Activated T-cell treated with anti-CD3 and anti-CD28 coated beads for 24 hours (primary cell): ENCODE measurements at regions not wholly inside any gene's neighbourhood (a gene's known extent, or its start where the extent isn't known, plus 50 kb on each side); places are given as distances from the start of the nearest gene placed in this dataset.

Source experiments
- DNase-seq: peaks from one replicate; pipeline ENCODE4 v3.0.0-alpha.2; 2020; ENCODE audit warnings: low read depth

GRCh38 chr18:67290421-67290820 is 226.1 kb downstream of the DSEL start:
- DNase-seq: no peak

- no peak for DNase-seq
These were observed 230.9 kb downstream of the DSEL start for GRCh38 chr18:67285583-67285982.

- DNase-seq: no peak
These were observed 233.7 kb downstream of the DSEL start for GRCh38 chr18:67282796-67283195.

- no peak for DNase-seq
These were observed 234.8 kb downstream of the DSEL start for GRCh38 chr18:67281746-67282145.

GRCh38 chr18:67280486-67281242 is 235.9 kb downstream of the DSEL start:
- no peak for DNase-seq

GRCh38 chr18:67279988-67280387 is 236.5 kb downstream of the DSEL start:
- no peak for DNase-seq

GRCh38 chr18:67278984-67279383 is 237.5 kb downstream of the DSEL start:
- DNase-seq: no peak

- DNase-seq: no peak
These were observed 239.9 kb downstream of the DSEL start for GRCh38 chr18:67276638-67277037.

- DNase-seq: no peak
These were observed 243.2 kb downstream of the DSEL start for GRCh38 chr18:67273288-67273687.

GRCh38 chr18:67269206-67269605 is 247.3 kb downstream of the DSEL start:
- DNase-seq: no peak

- DNase-seq: no peak
These were observed 248.0 kb downstream of the DSEL start for GRCh38 chr18:67268530-67268929.

- no peak for DNase-seq
These were observed 250.0 kb downstream of the DSEL start for GRCh38 chr18:67266246-67267237.

GRCh38 chr18:67265464-67266245 is 250.9 kb downstream of the DSEL start:
- DNase-seq: no peak

GRCh38 chr18:67261931-67262552 is 254.5 kb downstream of the DSEL start:
- no peak for DNase-seq

GRCh38 chr18:67260841-67261240 is 255.7 kb downstream of the DSEL start:
- DNase-seq: no peak

- DNase-seq: no peak
These were observed 265.6 kb downstream of the DSEL start for GRCh38 chr18:67250776-67251424.

- no peak for DNase-seq
These were observed 272.5 kb downstream of the DSEL start for GRCh38 chr18:67243799-67244587.

GRCh38 chr18:67242001-67242400 is 274.5 kb downstream of the DSEL start:
- no peak for DNase-seq

- no peak for DNase-seq
These were observed 275.2 kb downstream of the DSEL start for GRCh38 chr18:67241299-67241698.

- DNase-seq: no peak
These were observed 276.7 kb downstream of the DSEL start for GRCh38 chr18:67239826-67240225.
